D721Med (cell line): ENCODE measurements at regions not wholly inside any gene's neighbourhood (a gene's known extent, or its start where the extent isn't known, plus 50 kb on each side); places are given as distances from the start of the nearest gene placed in this dataset.

Source experiments
- DNase-seq: peaks from one replicate; pipeline ENCODE4 v3.0.0; 2011; ENCODE audit warnings: low spot score; ENCODE audit not compliant: insufficient read length
- FAIRE-seq: peaks from 2 replicates; lab custom pipeline; 2011; peaks lifted over from hg19 to GRCh38; lab: Jason Lieb, UNC
- CTCF ChIP-seq: IDR thresholded peaks from 2 replicates; pipeline ENCODE4 v1.5.1; 2012; ENCODE audit warnings: mild to moderate bottlenecking, control low read depth; ENCODE audit not compliant: insufficient read depth; ENCODE audit errors: missing control alignments

GRCh38 chr4:124913237-124913636, 200.7 kb upstream of the ANKRD50 start:
- no peak for DNase-seq
- no peak for TF ChIP-seq CTCF
- FAIRE-seq: no peak

GRCh38 chr4:124910327-124910726, 197.8 kb upstream of the ANKRD50 start:
- FAIRE-seq (no peak), DNase-seq (no peak)
- no peak for TF ChIP-seq CTCF

GRCh38 chr4:124907881-124908280, 195.3 kb upstream of the ANKRD50 start:
- TF ChIP-seq CTCF: no peak
- FAIRE-seq: no peak
- DNase-seq: no peak

GRCh38 chr4:124905441-124905840, 192.9 kb upstream of the ANKRD50 start:
- no peak for TF ChIP-seq CTCF
- FAIRE-seq: no peak

GRCh38 chr4:124904723-124905388, 192.3 kb upstream of the ANKRD50 start:
- no peak for FAIRE-seq
- DNase-seq: no peak
- TF ChIP-seq CTCF: no peak

More at GRCh38 chr4:124905441-124905840, 192.9 kb upstream of the ANKRD50 start:
- DNase-seq: no peak

- DNase-seq (no peak), FAIRE-seq (no peak)
- TF ChIP-seq CTCF: no peak
Observed at GRCh38 chr4:124903995-124904722, 191.6 kb upstream of the ANKRD50 start.

- DNase-seq (no peak), FAIRE-seq (no peak)
Observed at GRCh38 chr4:124902001-124902515, 189.5 kb upstream of the ANKRD50 start.

More at GRCh38 chr4:124902001-124902515, 189.5 kb upstream of the ANKRD50 start:
- no peak for TF ChIP-seq CTCF
